PC-9 (cell line): ENCODE measurements at regions not wholly inside any gene's neighbourhood (a gene's known extent, or its start where the extent isn't known, plus 50 kb on each side); places are given as distances from the start of the nearest gene placed in this dataset.

Source experiments
- BruUV-seq: library from RNA; stranded (reverse); fragments of 400-500 nt; replicated peaks from 2 replicates; lab custom pipeline; 2021; lab: Mats Ljungman, UMichigan
- CTCF ChIA-PET: fragments of 300-600 bp; sonication (Branson Sonifier 250); formaldehyde crosslinking; loops from one replicate; lab custom pipeline; 2022; ENCODE audit warnings: antibody characterized with exemption; lab: Charles Lee
- POLR2A ChIA-PET: fragments of 300-600 bp; sonication (Branson Sonifier 250); formaldehyde crosslinking; loops from one replicate; lab custom pipeline; 2022; ENCODE audit warnings: antibody characterized with exemption; ENCODE audit not compliant: unreplicated experiment; lab: Charles Lee
- DNase-seq, 2 experiments: peaks; one replicate each; pipeline versions ENCODE4 v3.0.0 to v3.0.0-alpha.2; 2015 to 2022; ENCODE audit warnings: mixed read lengths in 1 of 2
- H2AFZ ChIP-seq: fragments of 200-600 bp; sonication (generic); 2 replicates; pipeline ENCODE4 v1.8.1; 2017; ENCODE audit warnings: antibody characterized with exemption
- H3F3A ChIP-seq: fragments of 200-600 bp; sonication (generic); 2 replicates; pipeline ENCODE4 v1.8.1; 2017; ENCODE audit warnings: antibody characterized with exemption, mild to moderate bottlenecking, low read depth; ENCODE audit not compliant: insufficient read depth
- H3K27ac ChIP-seq: fragments of 200-600 bp; sonication (generic); 2 replicates; pipeline ENCODE4 v1.6.1; 2016; ENCODE audit warnings: mixed run types
- H3K27me3 ChIP-seq: fragments of 200-600 bp; sonication (generic); 2 replicates; pipeline ENCODE4 v1.6.1; 2016; ENCODE audit warnings: low read depth, mixed run types; ENCODE audit not compliant: insufficient read depth
- H3K36me3 ChIP-seq: fragments of 200-600 bp; sonication (generic); 2 replicates; pipeline ENCODE4 v1.6.1; 2016; ENCODE audit warnings: low read depth, mixed run types
- H3K4me1 ChIP-seq: fragments of 200-600 bp; sonication (generic); replicated peaks from 2 replicates; pipeline ENCODE4 v1.6.1; 2016; ENCODE audit warnings: mixed run types; ENCODE audit not compliant: insufficient read depth
- H3K4me2 ChIP-seq: fragments of 200-600 bp; sonication (generic); 2 replicates; pipeline ENCODE4 v1.6.1; 2017; ENCODE audit warnings: mixed run types
- H3K4me3 ChIP-seq: fragments of 200-600 bp; sonication (generic); 2 replicates; pipeline ENCODE4 v1.6.1; 2016; ENCODE audit warnings: mixed run types
- H3K79me2 ChIP-seq: fragments of 200-600 bp; sonication (generic); 2 replicates; pipeline ENCODE4 v1.6.1; 2017; ENCODE audit warnings: low read depth, mixed run types
- H3K9me2 ChIP-seq: fragments of 200-600 bp; sonication (generic); 2 replicates; pipeline ENCODE4 v1.8.1; 2017; ENCODE audit warnings: mild to moderate bottlenecking; ENCODE audit not compliant: insufficient read depth
- H3K9me3 ChIP-seq: fragments of 200-600 bp; sonication (generic); 2 replicates; pipeline ENCODE4 v1.8.1; 2016; ENCODE audit warnings: low read depth; ENCODE audit not compliant: insufficient read depth
- H4K20me1 ChIP-seq: fragments of 200-600 bp; sonication (generic); 2 replicates; pipeline ENCODE4 v1.8.1; 2017; ENCODE audit not compliant: insufficient read depth
- EZH2 ChIP-seq: fragments of 200-600 bp; sonication (generic); IDR thresholded peaks from 2 replicates; pipeline ENCODE4 v1.8.0; 2017; ENCODE audit warnings: antibody characterized with exemption, low read depth
- intact Hi-C: fragments of 100-400 bp; cut with micrococcal nuclease; formaldehyde crosslinking; loops from one replicate; pipeline ENCODE4 v1.10.0; 2022; ENCODE audit not compliant: unreplicated experiment
- TF ChIP-seq, protein P1 (sequence below): fragments of 200-600 bp; sonication (generic); conservative IDR thresholded peaks from 2 replicates; pipeline ENCODE4 v1.6.1; 2017; ENCODE audit warnings: mixed run types, antibody characterized with exemption, mild to moderate bottlenecking, moderate library complexity

- no peaks in the 10 kb centered on the region for H3K27me3 ChIP-seq
- BruUV-seq = no TSS peak
- H4K20me1 ChIP-seq = no peaks in the 10 kb centered on the region
- H3K9me3 ChIP-seq = peaks cover 5% of the 10 kb centered on the region; the same call in 1 of the 2 replicates
- peak in 1 of 2 experiments; percentile 20 for DNase-seq
- H3K79me2 ChIP-seq = no peaks in the 10 kb centered on the region
- intact Hi-C loops = no loop called here
- no peaks in the 10 kb centered on the region for H3K4me1 ChIP-seq
- CTCF ChIA-PET = no interaction called here
- no peaks in the 10 kb centered on the region for H3K36me3 ChIP-seq
- H3K4me3 ChIP-seq = no peak overlapping the region
- no peak for TF ChIP-seq EZH2
- TF ChIP-seq, protein P1, sequence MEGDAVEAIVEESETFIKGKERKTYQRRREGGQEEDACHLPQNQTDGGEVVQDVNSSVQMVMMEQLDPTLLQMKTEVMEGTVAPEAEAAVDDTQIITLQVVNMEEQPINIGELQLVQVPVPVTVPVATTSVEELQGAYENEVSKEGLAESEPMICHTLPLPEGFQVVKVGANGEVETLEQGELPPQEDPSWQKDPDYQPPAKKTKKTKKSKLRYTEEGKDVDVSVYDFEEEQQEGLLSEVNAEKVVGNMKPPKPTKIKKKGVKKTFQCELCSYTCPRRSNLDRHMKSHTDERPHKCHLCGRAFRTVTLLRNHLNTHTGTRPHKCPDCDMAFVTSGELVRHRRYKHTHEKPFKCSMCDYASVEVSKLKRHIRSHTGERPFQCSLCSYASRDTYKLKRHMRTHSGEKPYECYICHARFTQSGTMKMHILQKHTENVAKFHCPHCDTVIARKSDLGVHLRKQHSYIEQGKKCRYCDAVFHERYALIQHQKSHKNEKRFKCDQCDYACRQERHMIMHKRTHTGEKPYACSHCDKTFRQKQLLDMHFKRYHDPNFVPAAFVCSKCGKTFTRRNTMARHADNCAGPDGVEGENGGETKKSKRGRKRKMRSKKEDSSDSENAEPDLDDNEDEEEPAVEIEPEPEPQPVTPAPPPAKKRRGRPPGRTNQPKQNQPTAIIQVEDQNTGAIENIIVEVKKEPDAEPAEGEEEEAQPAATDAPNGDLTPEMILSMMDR = no peak
- H3K9me2 ChIP-seq = peaks cover 4% of the 10 kb centered on the region; the same call in 1 of the 2 replicates
- H3F3A ChIP-seq = no peaks in the 10 kb centered on the region
- POLR2A ChIA-PET = no interaction called here
- no peak overlapping the region for H3K4me2 ChIP-seq
- no peak overlapping the region for H2AFZ ChIP-seq
- no peak overlapping the region for H3K27ac ChIP-seq
Measured at GRCh38 chr2:63763391-63763941, 78.2 kb upstream of the UGP2 start.

DNA sequence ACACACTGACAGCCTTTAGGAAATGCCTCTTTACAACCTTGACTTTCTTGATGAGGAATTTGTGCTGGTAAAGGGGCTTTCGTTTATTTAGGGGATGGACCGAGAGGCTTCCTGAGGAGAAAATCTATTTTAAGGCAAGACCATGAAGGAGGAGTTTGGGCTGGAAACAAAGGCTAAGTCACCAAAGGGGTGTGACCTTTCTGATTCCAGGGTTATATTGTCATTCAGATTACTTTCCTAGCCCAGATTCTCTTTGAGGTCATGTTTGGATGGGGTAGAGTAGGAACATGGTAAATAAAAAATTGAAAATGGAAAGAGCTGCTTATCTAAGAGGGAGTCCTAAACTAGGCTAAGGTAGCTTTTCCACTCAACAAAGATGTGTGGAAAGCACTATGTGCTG lies 77.1 kb upstream of the UGP2 start:
- H3K4me1 ChIP-seq = no peaks in the 10 kb centered on the region
- no TSS peak for BruUV-seq
- TF ChIP-seq, protein P1 = no peak
- TF ChIP-seq EZH2 = no peak
- no peaks in the 10 kb centered on the region for H3K36me3 ChIP-seq
- H3K79me2 ChIP-seq = no peaks in the 10 kb centered on the region
- no peak overlapping the region for H2AFZ ChIP-seq
- H3K27ac ChIP-seq = no peak overlapping the region
- intact Hi-C loops = no loop called here
- H4K20me1 ChIP-seq = no peaks in the 10 kb centered on the region
- ChIA-PET POLR2A (no interaction called here), CTCF (no interaction called here)
- no peak overlapping the region for H3K4me2 ChIP-seq
- no peak overlapping the region for H3K4me3 ChIP-seq
- peaks cover 5% of the 10 kb centered on the region; the same call in 1 of the 2 replicates for H3K9me3 ChIP-seq
- peaks cover 4% of the 10 kb centered on the region; the same call in 1 of the 2 replicates for H3K9me2 ChIP-seq
- no peaks in the 10 kb centered on the region for H3F3A ChIP-seq
- no peak for DNase-seq
- H3K27me3 ChIP-seq = no peaks in the 10 kb centered on the region

DNA sequence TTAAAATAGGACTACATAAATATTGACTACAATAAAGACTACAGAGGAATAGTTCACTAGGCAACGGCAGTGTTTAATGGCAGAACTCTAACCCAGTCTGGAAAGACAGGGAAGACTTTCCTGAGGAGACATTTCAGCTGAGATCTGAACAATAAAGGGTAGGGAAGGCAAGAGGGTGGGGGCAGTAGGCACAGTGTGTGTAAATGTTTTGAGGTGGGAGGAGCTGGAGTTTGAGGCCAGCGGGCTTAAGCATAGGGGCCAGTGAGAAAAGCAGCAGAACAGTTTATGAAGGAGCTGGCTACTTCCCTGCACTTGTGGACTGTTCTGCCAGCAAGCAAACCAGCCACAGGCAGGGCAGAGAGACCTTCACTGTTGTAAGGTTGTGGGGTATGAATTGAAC lies 76.6 kb upstream of the UGP2 start:
- no peaks in the 10 kb centered on the region for H3K4me1 ChIP-seq
- BruUV-seq = no TSS peak
- intact Hi-C loops = no loop called here
- H3K27me3 ChIP-seq = no peaks in the 10 kb centered on the region
- TF ChIP-seq, protein P1 = no peak
- TF ChIP-seq EZH2 = no peak
- no peak overlapping the region for H2AFZ ChIP-seq
- H3K4me3 ChIP-seq = no peak overlapping the region
- H3K9me2 ChIP-seq = peaks cover 4% of the 10 kb centered on the region; the same call in 1 of the 2 replicates
- H3K9me3 ChIP-seq = peaks cover 5% of the 10 kb centered on the region; the same call in 1 of the 2 replicates
- no peaks in the 10 kb centered on the region for H3K36me3 ChIP-seq
- DNase-seq = no peak
- no peaks in the 10 kb centered on the region for H3K79me2 ChIP-seq
- H3K27ac ChIP-seq = no peak overlapping the region
- H4K20me1 ChIP-seq = no peaks in the 10 kb centered on the region
- ChIA-PET POLR2A (no interaction called here), CTCF (no interaction called here)
- H3K4me2 ChIP-seq = no peak overlapping the region
- no peaks in the 10 kb centered on the region for H3F3A ChIP-seq
